ENCODE measurements at regions not wholly inside any gene's neighbourhood (a gene's known extent, or its start where the extent isn't known, plus 50 kb on each side); places are given as distances from the start of the nearest gene placed in this dataset.

DNA sequence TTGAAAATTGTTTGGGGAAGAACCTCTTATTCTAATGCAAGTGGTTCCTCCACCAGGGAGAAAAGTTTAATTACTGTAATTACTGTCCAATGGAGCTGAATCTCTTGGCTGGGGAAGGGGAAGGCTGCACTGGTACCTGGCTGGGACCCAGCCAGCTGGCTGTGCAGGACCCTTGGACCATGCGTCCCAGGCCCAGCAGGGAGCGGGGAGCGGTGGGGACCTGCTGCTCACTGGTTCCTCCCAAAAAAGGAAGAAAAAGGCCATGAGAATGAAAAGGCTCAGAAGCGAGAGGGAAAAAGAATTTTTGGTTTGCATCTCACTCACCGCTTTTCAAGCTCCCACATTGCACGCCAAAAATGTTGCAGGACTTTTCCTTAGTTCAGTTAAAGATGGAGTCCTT is 333.5 kb downstream of the FAM47B start:
- no peak overlapping the region for H3K27ac ChIP-seq (ENCODE audit: low read depth in 2 of 2, low read length in 2 of 2)
- H3K4me1 ChIP-seq (ENCODE audit: control insufficient read depth in 2 of 3, insufficient read depth in 2 of 3, low read depth in 1 of 3, low read length in 3 of 3): no peaks in the 10 kb centered on the region
- H3K36me3 ChIP-seq (ENCODE audit: control insufficient read depth in 2 of 3, insufficient read depth in 3 of 3, low read length in 3 of 3): no peaks in the 10 kb centered on the region
- H3K9me3 ChIP-seq (ENCODE audit: control insufficient read depth in 2 of 3, insufficient read depth in 1 of 3, low read length in 3 of 3): no peaks in the 10 kb centered on the region
- FAIRE-seq: no peak
- no peak overlapping the region for H3K9ac ChIP-seq (ENCODE audit: low read length in 3 of 3)
- no peak for DNase-seq
- intact Hi-C loops (cut with DNase I): no loop called here
- no peaks in the 10 kb centered on the region for H3K27me3 ChIP-seq (ENCODE audit: control insufficient read depth, insufficient read depth, low read length)
- TF ChIP-seq, protein P1, sequence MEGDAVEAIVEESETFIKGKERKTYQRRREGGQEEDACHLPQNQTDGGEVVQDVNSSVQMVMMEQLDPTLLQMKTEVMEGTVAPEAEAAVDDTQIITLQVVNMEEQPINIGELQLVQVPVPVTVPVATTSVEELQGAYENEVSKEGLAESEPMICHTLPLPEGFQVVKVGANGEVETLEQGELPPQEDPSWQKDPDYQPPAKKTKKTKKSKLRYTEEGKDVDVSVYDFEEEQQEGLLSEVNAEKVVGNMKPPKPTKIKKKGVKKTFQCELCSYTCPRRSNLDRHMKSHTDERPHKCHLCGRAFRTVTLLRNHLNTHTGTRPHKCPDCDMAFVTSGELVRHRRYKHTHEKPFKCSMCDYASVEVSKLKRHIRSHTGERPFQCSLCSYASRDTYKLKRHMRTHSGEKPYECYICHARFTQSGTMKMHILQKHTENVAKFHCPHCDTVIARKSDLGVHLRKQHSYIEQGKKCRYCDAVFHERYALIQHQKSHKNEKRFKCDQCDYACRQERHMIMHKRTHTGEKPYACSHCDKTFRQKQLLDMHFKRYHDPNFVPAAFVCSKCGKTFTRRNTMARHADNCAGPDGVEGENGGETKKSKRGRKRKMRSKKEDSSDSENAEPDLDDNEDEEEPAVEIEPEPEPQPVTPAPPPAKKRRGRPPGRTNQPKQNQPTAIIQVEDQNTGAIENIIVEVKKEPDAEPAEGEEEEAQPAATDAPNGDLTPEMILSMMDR (IDR thresholded peaks at IDR 0.05; ENCODE audit: borderline replicate concordance, extremely low read depth, insufficient read depth): no peak
- H3K4me3 ChIP-seq (ENCODE audit: low read length in 3 of 3): no peak overlapping the region

DNA sequence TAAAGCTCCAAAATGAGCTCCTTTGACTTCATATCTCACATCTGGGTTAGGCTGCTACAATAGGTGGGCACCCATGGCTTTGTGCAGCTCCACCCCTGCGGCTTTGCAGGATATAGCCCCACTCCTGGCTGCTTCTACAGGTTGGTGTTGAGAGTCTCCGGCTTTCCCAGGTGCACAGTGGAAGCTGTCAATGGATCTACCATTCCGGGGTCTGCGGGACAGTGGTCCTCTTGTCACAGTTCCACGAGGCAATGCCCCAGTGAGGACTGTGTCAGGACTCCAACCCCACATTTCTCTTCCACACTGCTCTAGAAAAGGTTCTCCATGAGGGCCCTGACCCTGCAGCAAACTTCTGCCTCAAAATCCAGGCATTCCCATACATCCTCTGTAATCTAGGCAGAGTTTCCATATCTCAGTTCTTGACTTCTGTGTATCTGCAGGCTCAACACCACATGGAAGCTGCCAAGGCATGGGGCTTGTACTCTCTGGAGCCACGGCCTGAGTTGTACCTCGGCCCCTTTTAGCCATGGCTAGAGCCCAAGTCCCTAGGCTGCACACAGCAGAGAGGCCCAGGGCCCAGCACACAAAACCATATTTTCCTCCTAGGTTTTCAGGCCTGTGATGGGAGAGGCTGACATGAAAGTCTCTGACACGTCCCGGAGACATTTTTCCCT is 342.8 kb downstream of the FAM47B start:
- Histone ChIP-seq H3K27me3 (ENCODE audit: control insufficient read depth, insufficient read depth, low read length) (no peaks in the 10 kb centered on the region), H3K9ac (ENCODE audit: low read length in 3 of 3) (no peak overlapping the region), H3K4me1 (ENCODE audit: control insufficient read depth in 2 of 3, insufficient read depth in 2 of 3, low read depth in 1 of 3, low read length in 3 of 3) (no peaks in the 10 kb centered on the region), H3K36me3 (ENCODE audit: control insufficient read depth in 2 of 3, insufficient read depth in 3 of 3, low read length in 3 of 3) (no peaks in the 10 kb centered on the region), H3K9me3 (ENCODE audit: control insufficient read depth in 2 of 3, insufficient read depth in 1 of 3, low read length in 3 of 3) (no peaks in the 10 kb centered on the region), H3K27ac (ENCODE audit: low read depth in 2 of 2, low read length in 2 of 2) (no peak overlapping the region), H3K4me3 (ENCODE audit: low read length in 3 of 3) (no peak overlapping the region)
- no peak for DNase-seq
- TF ChIP-seq, protein P1 (IDR thresholded peaks at IDR 0.05; ENCODE audit: borderline replicate concordance, extremely low read depth, insufficient read depth): no peak
- intact Hi-C loops (cut with DNase I): no loop called here
- FAIRE-seq: no peak

DNA sequence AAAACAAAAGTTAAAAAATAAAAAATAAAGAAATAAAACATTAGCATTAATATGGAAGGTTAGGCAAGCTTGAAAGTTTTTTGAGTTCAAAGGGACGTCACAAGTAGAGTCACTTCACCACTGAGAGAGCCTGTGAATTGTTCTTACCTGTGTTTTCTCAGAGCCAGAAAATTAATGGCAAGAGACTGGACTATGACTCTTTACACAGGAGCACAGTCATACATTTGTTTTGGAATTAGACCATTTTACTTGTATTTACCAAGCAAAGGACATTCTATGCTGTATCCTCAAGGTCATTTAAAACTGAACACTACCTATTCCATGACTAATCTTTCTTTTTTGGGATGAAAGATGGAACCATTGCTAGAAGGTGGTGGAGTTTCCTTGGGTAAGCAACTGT is 346.1 kb downstream of the FAM47B start:
- FAIRE-seq (no peak), DNase-seq (no peak)
- Histone ChIP-seq H3K9me3 (ENCODE audit: control insufficient read depth in 2 of 3, insufficient read depth in 1 of 3, low read length in 3 of 3) (no peaks in the 10 kb centered on the region), H3K36me3 (ENCODE audit: control insufficient read depth in 2 of 3, insufficient read depth in 3 of 3, low read length in 3 of 3) (no peaks in the 10 kb centered on the region), H3K27ac (ENCODE audit: low read depth in 2 of 2, low read length in 2 of 2) (no peak overlapping the region), H3K4me3 (ENCODE audit: low read length in 3 of 3) (no peak overlapping the region), H3K4me1 (ENCODE audit: control insufficient read depth in 2 of 3, insufficient read depth in 2 of 3, low read depth in 1 of 3, low read length in 3 of 3) (no peaks in the 10 kb centered on the region), H3K9ac (ENCODE audit: low read length in 3 of 3) (no peak overlapping the region), H3K27me3 (ENCODE audit: control insufficient read depth, insufficient read depth, low read length) (no peaks in the 10 kb centered on the region)
- intact Hi-C loops (cut with DNase I): no loop called here
- TF ChIP-seq, protein P1 (IDR thresholded peaks at IDR 0.05; ENCODE audit: borderline replicate concordance, extremely low read depth, insufficient read depth): no peak

DNA sequence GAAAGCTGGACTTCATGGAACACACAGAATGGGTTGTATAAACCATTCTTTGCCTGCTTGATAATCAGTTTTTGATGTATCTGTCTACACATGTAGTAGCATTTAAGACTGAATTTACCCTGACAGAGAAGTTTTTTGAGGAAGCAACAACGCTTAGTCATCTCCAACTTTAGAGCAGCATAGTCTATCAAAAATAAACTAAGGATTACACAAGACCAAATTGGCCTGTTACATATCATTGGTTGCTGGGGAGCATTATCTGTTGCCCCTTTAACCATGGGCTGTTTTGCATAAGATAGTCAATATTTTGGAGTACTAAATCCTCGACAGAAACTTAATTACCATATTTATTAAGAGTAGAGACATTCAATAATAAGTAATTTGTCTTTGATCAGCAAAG is 347.4 kb downstream of the FAM47B start:
- no peaks in the 10 kb centered on the region for H3K4me1 ChIP-seq (ENCODE audit: control insufficient read depth in 2 of 3, insufficient read depth in 2 of 3, low read depth in 1 of 3, low read length in 3 of 3)
- DNase-seq (no peak), FAIRE-seq (no peak)
- TF ChIP-seq, protein P1 (IDR thresholded peaks at IDR 0.05; ENCODE audit: borderline replicate concordance, extremely low read depth, insufficient read depth): no peak
- H3K27ac ChIP-seq (ENCODE audit: low read depth in 2 of 2, low read length in 2 of 2): no peak overlapping the region
- H3K27me3 ChIP-seq (ENCODE audit: control insufficient read depth, insufficient read depth, low read length): no peaks in the 10 kb centered on the region
- H3K9me3 ChIP-seq (ENCODE audit: control insufficient read depth in 2 of 3, insufficient read depth in 1 of 3, low read length in 3 of 3): no peaks in the 10 kb centered on the region
- no peak overlapping the region for H3K4me3 ChIP-seq (ENCODE audit: low read length in 3 of 3)
- H3K9ac ChIP-seq (ENCODE audit: low read length in 3 of 3): no peak overlapping the region
- intact Hi-C loops (cut with DNase I): no loop called here
- H3K36me3 ChIP-seq (ENCODE audit: control insufficient read depth in 2 of 3, insufficient read depth in 3 of 3, low read length in 3 of 3): no peaks in the 10 kb centered on the region
